ENCODE measurements at regions not wholly inside any gene's neighbourhood (a gene's known extent, or its start where the extent isn't known, plus 50 kb on each side); places are given as distances from the start of the nearest gene placed in this dataset.
A peak's percentile ranks its signal among the peaks of the same experiment; 100 is the strongest.

DNA sequence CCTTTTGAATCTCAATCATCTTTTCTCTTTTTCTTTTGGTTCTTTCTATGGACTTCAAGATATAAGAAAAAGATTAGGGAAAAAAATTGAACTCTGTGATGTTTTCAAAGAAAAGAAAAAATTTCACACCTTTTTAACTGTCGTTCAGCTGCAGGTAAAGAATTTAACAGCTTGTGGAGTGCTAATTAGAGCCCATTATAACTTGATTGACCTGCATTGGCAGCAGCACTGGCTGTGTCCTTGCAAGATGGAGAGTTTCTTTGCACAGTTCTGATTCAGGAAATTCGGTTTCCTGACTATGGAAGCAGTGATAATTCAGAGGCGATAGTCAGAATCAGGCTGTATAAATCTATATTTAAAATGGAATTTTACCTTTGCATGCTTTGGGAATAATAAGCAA, 183.2 kb upstream of the DACH1 start:
- no peak overlapping the region for H3K4me3 ChIP-seq
- H3K9me3 ChIP-seq (ENCODE audit: control insufficient read depth in 4 of 4, insufficient read depth in 3 of 4, low read length in 3 of 4), result peaks cover 0 to 2% (median 0%) of the 10 kb centered on the region in 4 donors
- WGBS, 2 donors, result 47 to 56% methylated on average over 3 of the region's 3 CpGs
- no peaks in the 10 kb centered on the region for H3K27me3 ChIP-seq (ENCODE audit: control insufficient read depth in 3 of 3, insufficient read depth in 3 of 3, low read length in 2 of 3)
- H3K36me3 ChIP-seq (ENCODE audit: control insufficient read depth in 4 of 4, insufficient read depth in 4 of 4, low read length in 4 of 4), result no peaks in the 10 kb centered on the region
- no peak overlapping the region for H3K9ac ChIP-seq (ENCODE audit: insufficient read depth in 1 of 2, low read length in 2 of 2)
- TF ChIP-seq, protein P1, sequence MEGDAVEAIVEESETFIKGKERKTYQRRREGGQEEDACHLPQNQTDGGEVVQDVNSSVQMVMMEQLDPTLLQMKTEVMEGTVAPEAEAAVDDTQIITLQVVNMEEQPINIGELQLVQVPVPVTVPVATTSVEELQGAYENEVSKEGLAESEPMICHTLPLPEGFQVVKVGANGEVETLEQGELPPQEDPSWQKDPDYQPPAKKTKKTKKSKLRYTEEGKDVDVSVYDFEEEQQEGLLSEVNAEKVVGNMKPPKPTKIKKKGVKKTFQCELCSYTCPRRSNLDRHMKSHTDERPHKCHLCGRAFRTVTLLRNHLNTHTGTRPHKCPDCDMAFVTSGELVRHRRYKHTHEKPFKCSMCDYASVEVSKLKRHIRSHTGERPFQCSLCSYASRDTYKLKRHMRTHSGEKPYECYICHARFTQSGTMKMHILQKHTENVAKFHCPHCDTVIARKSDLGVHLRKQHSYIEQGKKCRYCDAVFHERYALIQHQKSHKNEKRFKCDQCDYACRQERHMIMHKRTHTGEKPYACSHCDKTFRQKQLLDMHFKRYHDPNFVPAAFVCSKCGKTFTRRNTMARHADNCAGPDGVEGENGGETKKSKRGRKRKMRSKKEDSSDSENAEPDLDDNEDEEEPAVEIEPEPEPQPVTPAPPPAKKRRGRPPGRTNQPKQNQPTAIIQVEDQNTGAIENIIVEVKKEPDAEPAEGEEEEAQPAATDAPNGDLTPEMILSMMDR (IDR thresholded peaks at IDR 0.05; ENCODE audit: control extremely low read depth, extremely low read depth), result no peak
- H3K4me1 ChIP-seq (ENCODE audit: control insufficient read depth in 5 of 5, insufficient read depth in 5 of 5, low read length in 5 of 5), result no peaks in the 10 kb centered on the region
- ATAC-seq (ENCODE audit: insufficient read depth, low FRiP score) (no peak), DNase-seq (no peak)
- H3K27ac ChIP-seq (ENCODE audit: low read depth in 1 of 2, low read length in 1 of 2), result no peak overlapping the region

DNA sequence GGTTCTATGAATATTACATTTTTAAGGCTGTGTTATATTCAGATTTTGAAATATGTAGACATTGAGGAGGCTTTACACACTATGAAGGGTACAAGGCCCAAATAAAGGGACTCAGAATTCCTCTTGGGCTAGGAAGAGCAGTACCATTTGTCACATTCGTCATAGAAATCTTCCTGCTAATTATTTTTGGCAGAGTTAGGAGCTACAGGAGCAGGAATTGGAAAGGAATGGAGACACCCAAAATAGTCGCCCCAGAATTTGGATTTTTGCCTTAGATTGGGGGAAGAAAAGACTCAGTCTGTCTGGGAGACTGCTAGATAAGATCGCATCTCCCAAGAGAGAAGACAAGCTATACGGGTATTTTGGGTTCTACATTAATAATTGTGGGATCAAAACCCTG, 176.4 kb upstream of the DACH1 start:
- TF ChIP-seq, protein P1 (IDR thresholded peaks at IDR 0.05; ENCODE audit: control extremely low read depth, extremely low read depth), result no peak
- Histone ChIP-seq H3K27me3 (ENCODE audit: control insufficient read depth in 3 of 3, insufficient read depth in 3 of 3, low read length in 2 of 3) (no peaks in the 10 kb centered on the region), H3K36me3 (ENCODE audit: control insufficient read depth in 4 of 4, insufficient read depth in 4 of 4, low read length in 4 of 4) (no peaks in the 10 kb centered on the region), H3K9me3 (ENCODE audit: control insufficient read depth in 4 of 4, insufficient read depth in 3 of 4, low read length in 3 of 4) (peaks cover 0 to 2% (median 0%) of the 10 kb centered on the region in 4 donors), H3K27ac (ENCODE audit: low read depth in 1 of 2, low read length in 1 of 2) (no peak overlapping the region), H3K9ac (ENCODE audit: insufficient read depth in 1 of 2, low read length in 2 of 2) (no peak overlapping the region), H3K4me1 (ENCODE audit: control insufficient read depth in 5 of 5, insufficient read depth in 5 of 5, low read length in 5 of 5) (no peaks in the 10 kb centered on the region), H3K4me3 (no peak overlapping the region)
- ATAC-seq (ENCODE audit: insufficient read depth, low FRiP score), result no peak
- 91 to 92% methylated on average over 4 of the region's 4 CpGs for WGBS, 2 donors
- no peak for DNase-seq

DNA sequence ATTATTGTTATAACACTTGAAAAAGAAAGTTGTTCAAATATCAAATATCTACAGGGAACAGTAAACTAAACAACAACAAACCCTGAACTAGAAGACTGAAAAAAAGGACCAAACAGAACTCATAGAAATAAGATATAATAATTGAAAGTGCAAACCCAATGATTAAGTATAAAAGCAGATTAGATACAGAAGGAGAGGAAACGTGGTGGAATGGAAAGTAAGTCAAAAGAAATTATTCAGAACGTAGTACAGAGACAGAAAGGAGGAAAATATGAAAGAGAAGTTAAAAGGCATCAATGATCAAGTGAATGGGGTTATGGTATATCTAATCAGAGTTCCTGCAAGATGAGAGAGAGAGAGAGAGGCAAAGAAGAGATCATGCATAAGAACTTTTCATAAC, 174.2 kb upstream of the DACH1 start:
- DNase-seq (no peak), ATAC-seq (ENCODE audit: insufficient read depth, low FRiP score) (no peak)
- peaks cover 0 to 2% (median 0%) of the 10 kb centered on the region in 4 donors for H3K9me3 ChIP-seq (ENCODE audit: control insufficient read depth in 4 of 4, insufficient read depth in 3 of 4, low read length in 3 of 4)
- no peaks in the 10 kb centered on the region for H3K27me3 ChIP-seq (ENCODE audit: control insufficient read depth in 3 of 3, insufficient read depth in 3 of 3, low read length in 2 of 3)
- H3K4me3 ChIP-seq, result no peak overlapping the region
- WGBS, 2 donors, result 64 to 77% methylated on average over 2 of the region's 2 CpGs
- no peak overlapping the region for H3K27ac ChIP-seq (ENCODE audit: low read depth in 1 of 2, low read length in 1 of 2)
- TF ChIP-seq, protein P1 (IDR thresholded peaks at IDR 0.05; ENCODE audit: control extremely low read depth, extremely low read depth), result no peak
- no peaks in the 10 kb centered on the region for H3K36me3 ChIP-seq (ENCODE audit: control insufficient read depth in 4 of 4, insufficient read depth in 4 of 4, low read length in 4 of 4)
- H3K9ac ChIP-seq (ENCODE audit: insufficient read depth in 1 of 2, low read length in 2 of 2), result no peak overlapping the region
- H3K4me1 ChIP-seq (ENCODE audit: control insufficient read depth in 5 of 5, insufficient read depth in 5 of 5, low read length in 5 of 5), result no peaks in the 10 kb centered on the region

DNA sequence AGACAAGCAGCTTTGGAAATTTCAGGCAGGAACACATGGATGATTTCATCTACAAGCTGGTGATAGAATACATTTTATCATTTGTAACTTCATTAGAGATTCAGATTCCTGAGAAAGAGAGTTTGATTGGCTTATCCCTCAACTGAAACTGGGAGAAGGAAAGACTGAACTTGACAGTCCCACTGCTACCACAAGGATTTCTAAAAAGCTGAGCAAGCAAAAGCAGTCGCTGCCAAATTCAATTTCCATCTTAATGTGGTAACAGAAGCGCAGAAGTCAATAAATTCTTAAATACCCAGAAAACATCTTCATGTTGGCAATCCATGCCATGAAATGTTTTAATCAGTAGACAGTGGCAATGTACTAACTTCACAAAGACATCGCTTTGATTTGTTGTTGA, 172.1 kb upstream of the DACH1 start:
- no peak for ATAC-seq (ENCODE audit: insufficient read depth, low FRiP score)

More for the DNA sequence above, 172.1 kb upstream of the DACH1 start:
- Histone ChIP-seq H3K9ac (ENCODE audit: insufficient read depth in 1 of 2, low read length in 2 of 2) (no peak overlapping the region), H3K27me3 (ENCODE audit: control insufficient read depth in 3 of 3, insufficient read depth in 3 of 3, low read length in 2 of 3) (no peaks in the 10 kb centered on the region), H3K9me3 (ENCODE audit: control insufficient read depth in 4 of 4, insufficient read depth in 3 of 4, low read length in 3 of 4) (peaks cover 0 to 2% (median 0%) of the 10 kb centered on the region in 4 donors), H3K36me3 (ENCODE audit: control insufficient read depth in 4 of 4, insufficient read depth in 4 of 4, low read length in 4 of 4) (no peaks in the 10 kb centered on the region), H3K4me3 (no peak overlapping the region), H3K27ac (ENCODE audit: low read depth in 1 of 2, low read length in 1 of 2) (no peak overlapping the region), H3K4me1 (ENCODE audit: control insufficient read depth in 5 of 5, insufficient read depth in 5 of 5, low read length in 5 of 5) (no peaks in the 10 kb centered on the region)
- peak in 1 of 3 donors; percentile 6 for DNase-seq
- TF ChIP-seq, protein P1 (IDR thresholded peaks at IDR 0.05; ENCODE audit: control extremely low read depth, extremely low read depth), result no peak
- 89 to 93% methylated on average over 3 of the region's 3 CpGs for WGBS, 2 donors
